A549 (cell line): ENCODE measurements at regions not wholly inside any gene's neighbourhood (a gene's known extent, or its start where the extent isn't known, plus 50 kb on each side); places are given as distances from the start of the nearest gene placed in this dataset.

ENCODE experiments used
- ATAC-seq, 2 experiments: fragments of 200-7000 bp in 1 of 2; fragments of >200 bp in 1 of 2; cut with Nextera tagmentation in 1 of 2; cut with Tn5 transposase in 1 of 2; 3 replicates each; pipeline versions ENCODE4 v1.8.0 to v1.9.1; 2018 to 2020; ENCODE audit warnings: mild to moderate bottlenecking in 1 of 2, moderate library complexity in 1 of 2
- CTCF ChIA-PET: fragments of 300-600 bp; sonication (Branson Sonifier 250); formaldehyde crosslinking; extraction: SDS; loops from one replicate; lab custom pipeline; 2021; ENCODE audit warnings: antibody characterized with exemption, inconsistent platforms; lab: Yijun Ruan, JAX
- POLR2A ChIA-PET: fragments of 350-600 bp; formaldehyde crosslinking; extraction: SDS; loops from one replicate; lab custom pipeline; 2021; ENCODE audit warnings: antibody characterized with exemption, inconsistent platforms; lab: Yijun Ruan, JAX
- DNase-seq, 2 experiments: peaks; one replicate each; pipeline versions ENCODE4 v3.0.0 to v3.0.0-alpha.2; 2011 to 2016; ENCODE audit warnings: low read depth in 1 of 2, low spot score in 1 of 2
- FAIRE-seq: peaks from 2 replicates; lab custom pipeline; 2011; peaks lifted over from hg19 to GRCh38; lab: Jason Lieb, UNC
- H3K27ac ChIP-seq, 2 experiments: fragments of >200 bp; sonication (Bioruptor Twin); formaldehyde crosslinking; 3 replicates each; pipeline ENCODE4 v1.5.1; 2016 to 2017
- H3K4me1 ChIP-seq: fragments of >200 bp; sonication (Bioruptor Twin); formaldehyde crosslinking; 3 replicates; pipeline ENCODE4 v1.6.1; 2016
- H3K4me2 ChIP-seq: fragments of >200 bp; sonication (Bioruptor Twin); formaldehyde crosslinking; 3 replicates; pipeline ENCODE4 v1.6.1; 2016
- H3K4me3 ChIP-seq: fragments of >200 bp; sonication (Bioruptor Twin); formaldehyde crosslinking; 3 replicates; pipeline ENCODE4 v1.5.1; 2016
- H3K9me3 ChIP-seq: fragments of >200 bp; sonication (Bioruptor Twin); formaldehyde crosslinking; 3 replicates; pipeline ENCODE4 v1.6.1; 2016
- CBX8 ChIP-seq: fragments of 200-600 bp; sonication (generic); IDR thresholded peaks from 2 replicates; pipeline ENCODE4 v1.6.1; 2016
- CEBPB ChIP-seq, 2 experiments: fragments of >200 bp in 1 of 2; sonication (Bioruptor Twin) in 1 of 2; formaldehyde crosslinking in 1 of 2; IDR thresholded peaks; 2 replicates each; pipeline ENCODE4 v1.6.1; 2012 to 2016
- CHD4 ChIP-seq: fragments of 200-600 bp; sonication (generic); IDR thresholded peaks from 2 replicates; pipeline ENCODE4 v1.6.1; 2016; ENCODE audit warnings: antibody characterized with exemption, mild to moderate bottlenecking, borderline replicate concordance
- CTCF ChIP-seq: fragments of >200 bp; sonication (Bioruptor Twin); formaldehyde crosslinking; IDR thresholded peaks from 3 replicates; pipeline ENCODE4 v1.5.1; 2016
- ESRRA ChIP-seq: fragments of 150-350 bp; IDR thresholded peaks from 2 replicates; pipeline ENCODE4 v1.6.1; 2014; ENCODE audit warnings: mild to moderate bottlenecking, low read length, borderline replicate concordance
- FOSB ChIP-seq: fragments of 250-450 bp; sonication (Bioruptor Pico); IDR thresholded peaks from 2 replicates; pipeline ENCODE4 v1.5.0; 2020; ENCODE audit warnings: mild to moderate bottlenecking, moderate library complexity
- FOXS1 ChIP-seq: fragments of 250-450 bp; sonication (Bioruptor Pico); IDR thresholded peaks from 2 replicates; pipeline ENCODE4 v1.5.0; 2020; ENCODE audit warnings: mild to moderate bottlenecking, moderate library complexity
- GATA3 ChIP-seq: IDR thresholded peaks from 2 replicates; pipeline ENCODE4 v1.6.1; 2012; ENCODE audit warnings: borderline replicate concordance
- HDAC2 ChIP-seq: fragments of 200-600 bp; sonication (generic); IDR thresholded peaks from 2 replicates; pipeline ENCODE4 v1.6.1; 2016
- HOXB5 ChIP-seq: fragments of 250-450 bp; sonication (Bioruptor Pico); IDR thresholded peaks from 2 replicates; pipeline ENCODE4 v1.5.0; 2020; ENCODE audit warnings: mild to moderate bottlenecking, moderate library complexity
- KDM5A ChIP-seq: fragments of 200-600 bp; sonication (generic); IDR thresholded peaks from 2 replicates; pipeline ENCODE4 v1.6.1; 2016; ENCODE audit warnings: antibody characterized with exemption, mild to moderate bottlenecking
- MAX ChIP-seq: IDR thresholded peaks from 2 replicates; pipeline ENCODE4 v1.6.1; 2012
- MYC ChIP-seq: IDR thresholded peaks from 2 replicates; pipeline ENCODE4 v1.6.1; 2012; ENCODE audit warnings: mild to moderate bottlenecking, inconsistent platforms, low read length, improper control_type of control experiment, borderline replicate concordance
- NFE2L2 ChIP-seq: fragments of 150-350 bp; conservative IDR thresholded peaks from 2 replicates; pipeline ENCODE4 v1.6.1; 2014; ENCODE audit warnings: low read length
- POLR2A ChIP-seq: IDR thresholded peaks from 2 replicates; pipeline ENCODE4 v1.6.1; 2012; ENCODE audit warnings: mild to moderate bottlenecking, low read length
- POLR2AphosphoS2 ChIP-seq: conservative IDR thresholded peaks from 2 replicates; pipeline ENCODE4 v1.6.1; 2012; ENCODE audit warnings: low read length, improper control_type of control experiment, inconsistent platforms
- RAD21 ChIP-seq, 2 experiments: fragments of >200 bp in 1 of 2; sonication (Bioruptor Twin) in 1 of 2; formaldehyde crosslinking in 1 of 2; IDR thresholded peaks in 1 of 2; conservative IDR thresholded peaks in 1 of 2; 2 replicates in 1 of 2; 3 replicates in 1 of 2; pipeline ENCODE4 v1.6.1; 2012 to 2018; ENCODE audit warnings: inconsistent platforms in 1 of 2
- RARB ChIP-seq: fragments of 250-450 bp; sonication (Bioruptor Pico); IDR thresholded peaks from 2 replicates; pipeline ENCODE4 v1.8.0; 2021; ENCODE audit warnings: mild to moderate bottlenecking, moderate library complexity
- REST ChIP-seq: fragments of 200-600 bp; sonication (generic); IDR thresholded peaks from 2 replicates; pipeline ENCODE4 v1.6.1; 2016; ENCODE audit warnings: antibody characterized with exemption, mild to moderate bottlenecking, moderate library complexity
- RNF2 ChIP-seq: fragments of 200-600 bp; sonication (generic); IDR thresholded peaks from 2 replicates; pipeline ENCODE4 v1.6.1; 2016; ENCODE audit warnings: low read depth, mild to moderate bottlenecking, antibody characterized with exemption, moderate library complexity, borderline replicate concordance
- SREBF2 ChIP-seq: fragments of 450-650 bp; IDR thresholded peaks from 2 replicates; pipeline ENCODE4 v1.6.1; 2014; ENCODE audit warnings: mild to moderate bottlenecking, moderate library complexity
- TP53 ChIP-seq: fragments of 250-450 bp; sonication (Bioruptor Pico); IDR thresholded peaks from 2 replicates; pipeline ENCODE4 v1.5.0; 2021; ENCODE audit warnings: mild to moderate bottlenecking, moderate library complexity
- ZFP36 ChIP-seq: fragments of 450-650 bp; IDR thresholded peaks from 2 replicates; pipeline ENCODE4 v1.6.1; 2014; ENCODE audit warnings: borderline replicate concordance; ENCODE audit not compliant: partially characterized antibody
- ZSCAN20 ChIP-seq: fragments of 250-450 bp; sonication (Bioruptor Pico); IDR thresholded peaks from 2 replicates; pipeline ENCODE4 v1.8.0; 2022; ENCODE audit warnings: mild to moderate bottlenecking, moderate library complexity
- WGBS: methylation state at CpG from one replicate; pipeline ENCODE4 v1.1.6; 2017; ENCODE audit errors: missing lambda C conversion rate; 5-methylcytosine and 5-hydroxymethylcytosine counted together
- TF ChIP-seq, protein P1 (sequence below): IDR thresholded peaks from 2 replicates; pipeline ENCODE4 v1.6.1; 2012; ENCODE audit warnings: low read depth, borderline replicate concordance
- TF ChIP-seq, protein P2 (sequence below): IDR thresholded peaks from 2 replicates; pipeline ENCODE4 v1.6.1; 2012
- TF ChIP-seq, protein P3 (sequence below): fragments of >200 bp; sonication (Bioruptor Twin); formaldehyde crosslinking; IDR thresholded peaks from 2 replicates; pipeline ENCODE4 v1.6.1; 2016
- TF ChIP-seq, protein P4 (sequence below): fragments of 450-650 bp; IDR thresholded peaks from 2 replicates; pipeline ENCODE4 v1.6.1; 2014; ENCODE audit warnings: antibody characterized with exemption

DNA sequence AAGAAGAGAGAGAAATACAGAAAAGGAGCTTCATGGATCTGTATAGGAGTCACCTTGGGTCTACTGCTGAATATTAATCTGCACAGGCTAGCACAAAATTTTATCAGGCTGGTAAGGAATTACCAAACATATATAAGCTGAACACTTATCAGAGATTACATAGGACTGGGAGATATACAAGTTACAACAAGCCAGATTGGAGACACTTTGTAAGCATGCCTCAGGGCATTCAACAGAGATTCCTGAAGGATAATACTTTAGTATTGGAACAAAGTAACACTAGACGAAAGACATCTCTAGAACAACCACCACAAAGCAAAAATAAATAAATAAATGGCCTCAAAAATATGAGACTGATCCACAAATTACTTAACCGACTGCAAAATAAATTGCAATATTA, 197.8 kb downstream of the ANXA1 start:
- TF ChIP-seq, protein P1, sequence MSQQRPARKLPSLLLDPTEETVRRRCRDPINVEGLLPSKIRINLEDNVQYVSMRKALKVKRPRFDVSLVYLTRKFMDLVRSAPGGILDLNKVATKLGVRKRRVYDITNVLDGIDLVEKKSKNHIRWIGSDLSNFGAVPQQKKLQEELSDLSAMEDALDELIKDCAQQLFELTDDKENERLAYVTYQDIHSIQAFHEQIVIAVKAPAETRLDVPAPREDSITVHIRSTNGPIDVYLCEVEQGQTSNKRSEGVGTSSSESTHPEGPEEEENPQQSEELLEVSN: no peak
- TF ChIP-seq, protein P2, sequence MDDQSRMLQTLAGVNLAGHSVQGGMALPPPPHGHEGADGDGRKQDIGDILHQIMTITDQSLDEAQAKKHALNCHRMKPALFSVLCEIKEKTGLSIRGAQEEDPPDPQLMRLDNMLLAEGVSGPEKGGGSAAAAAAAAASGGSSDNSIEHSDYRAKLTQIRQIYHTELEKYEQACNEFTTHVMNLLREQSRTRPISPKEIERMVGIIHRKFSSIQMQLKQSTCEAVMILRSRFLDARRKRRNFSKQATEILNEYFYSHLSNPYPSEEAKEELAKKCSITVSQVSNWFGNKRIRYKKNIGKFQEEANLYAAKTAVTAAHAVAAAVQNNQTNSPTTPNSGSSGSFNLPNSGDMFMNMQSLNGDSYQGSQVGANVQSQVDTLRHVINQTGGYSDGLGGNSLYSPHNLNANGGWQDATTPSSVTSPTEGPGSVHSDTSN: no peak
- TF ChIP-seq ZFP36 (no peak), NFE2L2 (no peak), RAD21 (conservative IDR thresholded peaks at IDR 0.05 in 1 of 2, IDR thresholded peaks at IDR 0.05 in 1 of 2) (no peak), FOXS1 (no peak), FOSB (CRISPR knock-in tag) (no peak), RNF2 (no peak), CBX8 (no peak), TP53 (CRISPR knock-in tag) (no peak), CEBPB (IDR thresholded peaks at IDR 0.05) (no peak), MAX (no peak), HDAC2 (no peak), MYC (no peak), SREBF2 (no peak), HOXB5 (CRISPR knock-in tag) (no peak), REST (no peak)
- no peak overlapping the region for H3K27ac ChIP-seq
- no peaks in the 10 kb centered on the region for H3K4me1 ChIP-seq
- ATAC-seq (no peak), DNase-seq (no peak), FAIRE-seq (no peak)
- no peak overlapping the region for H3K4me2 ChIP-seq
- WGBS: 8% methylated on average over 2 of the region's 2 CpGs
- CTCF ChIA-PET: interaction anchor here (1.0 kb wide), 1 partner anchor 11 kb away, joined by 3 read pairs; no protein-coding TSS in a partner anchor
- no peaks in the 10 kb centered on the region for H3K9me3 ChIP-seq
- POLR2A ChIA-PET: no interaction called here
- H3K4me3 ChIP-seq: no peak overlapping the region

GRCh38 chr9:73357607-73358006, 205.9 kb downstream of the ANXA1 start:
- DNase-seq: no peak
- Histone ChIP-seq H3K27ac (no peak overlapping the region), H3K4me2 (no peak overlapping the region), H3K4me1 (no peaks in the 10 kb centered on the region), H3K9me3 (no peaks in the 10 kb centered on the region), H3K4me3 (no peak overlapping the region)
- TF ChIP-seq CHD4 (no peak), POLR2AphosphoS2 (no peak), KDM5A (no peak), CBX8 (no peak), POLR2A (no peak), MAX (no peak), ZSCAN20 (CRISPR knock-in tag) (no peak), ESRRA (no peak), SREBF2 (no peak), CTCF (no peak), GATA3 (no peak), RARB (CRISPR knock-in tag) (no peak)
- TF ChIP-seq, protein P2: no peak
- TF ChIP-seq, protein P3, sequence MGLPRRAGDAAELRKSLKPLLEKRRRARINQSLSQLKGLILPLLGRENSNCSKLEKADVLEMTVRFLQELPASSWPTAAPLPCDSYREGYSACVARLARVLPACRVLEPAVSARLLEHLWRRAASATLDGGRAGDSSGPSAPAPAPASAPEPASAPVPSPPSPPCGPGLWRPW: no peak
- TF ChIP-seq, protein P4, sequence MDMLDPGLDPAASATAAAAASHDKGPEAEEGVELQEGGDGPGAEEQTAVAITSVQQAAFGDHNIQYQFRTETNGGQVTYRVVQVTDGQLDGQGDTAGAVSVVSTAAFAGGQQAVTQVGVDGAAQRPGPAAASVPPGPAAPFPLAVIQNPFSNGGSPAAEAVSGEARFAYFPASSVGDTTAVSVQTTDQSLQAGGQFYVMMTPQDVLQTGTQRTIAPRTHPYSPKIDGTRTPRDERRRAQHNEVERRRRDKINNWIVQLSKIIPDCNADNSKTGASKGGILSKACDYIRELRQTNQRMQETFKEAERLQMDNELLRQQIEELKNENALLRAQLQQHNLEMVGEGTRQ: no peak
- ATAC-seq: no peak
- ChIA-PET POLR2A (no interaction called here), CTCF (no interaction called here)
- FAIRE-seq: no peak
- WGBS: 8% methylated on average over 3 of the region's 3 CpGs
